GM12872 (cell line): ENCODE measurements at regions not wholly inside any gene's neighbourhood (a gene's known extent, or its start where the extent isn't known, plus 50 kb on each side); places are given as distances from the start of the nearest gene placed in this dataset.

Experiments
- CTCF ChIP-seq: IDR thresholded peaks from 3 replicates; pipeline ENCODE4 v1.5.1; 2011; ENCODE audit warnings: low read depth, mild to moderate bottlenecking, low read length, moderate library complexity; ENCODE audit not compliant: insufficient read depth

- TF ChIP-seq CTCF: no peak
Observed at GRCh38 chr5:74954919-74955318, 88.7 kb upstream of the FAM169A start.

GRCh38 chr5:74953937-74954720, 87.9 kb upstream of the FAM169A start:
- TF ChIP-seq CTCF: no peak

- TF ChIP-seq CTCF: no peak
Observed at GRCh38 chr5:74953554-74953936, 87.4 kb upstream of the FAM169A start.

GRCh38 chr5:74952406-74952805, 86.2 kb upstream of the FAM169A start:
- TF ChIP-seq CTCF: no peak

- TF ChIP-seq CTCF: no peak
Observed at GRCh38 chr5:74951865-74952264, 85.7 kb upstream of the FAM169A start.

- TF ChIP-seq CTCF: no peak
Observed at GRCh38 chr5:74950836-74951515, 84.8 kb upstream of the FAM169A start.

- no peak for TF ChIP-seq CTCF
Observed at GRCh38 chr5:74949976-74950375, 83.8 kb upstream of the FAM169A start.
